ENCODE measurements at regions not wholly inside any gene's neighbourhood (a gene's known extent, or its start where the extent isn't known, plus 50 kb on each side); places are given as distances from the start of the nearest gene placed in this dataset.

- peak; percentile 54 for DNase-seq
Measured at GRCh38 chr22:48803948-48804810, 1023.5 kb downstream of the BRD1 start.

- DNase-seq, result peak; percentile 55
Measured at GRCh38 chr22:48803171-48803947, 1024.3 kb downstream of the BRD1 start.

- peak; percentile 49 for DNase-seq
Measured at GRCh38 chr22:48802576-48802975, 1025.1 kb downstream of the BRD1 start.

- DNase-seq, result peak; percentile 42
Measured at GRCh38 chr22:48800886-48801607, 1026.6 kb downstream of the BRD1 start.

GRCh38 chr22:48800036-48800885, 1027.4 kb downstream of the BRD1 start:
- peak; percentile 56 for DNase-seq

- peak; percentile 30 for DNase-seq
Measured at GRCh38 chr22:48799227-48799970, 1028.3 kb downstream of the BRD1 start.

GRCh38 chr22:48798281-48799226, 1029.1 kb downstream of the BRD1 start:
- peak; percentile 49 for DNase-seq

- DNase-seq, result peak; percentile 28
Measured at GRCh38 chr22:48797731-48798130, 1029.9 kb downstream of the BRD1 start.

- DNase-seq, result no peak
Measured at GRCh38 chr22:48796310-48797015, 1031.2 kb downstream of the BRD1 start.

- DNase-seq, result no peak
Measured at GRCh38 chr22:48795664-48796063, 1032.0 kb downstream of the BRD1 start.

GRCh38 chr22:48794906-48795305, 1032.8 kb downstream of the BRD1 start:
- DNase-seq, result no peak

GRCh38 chr22:48793949-48794348, 1033.7 kb downstream of the BRD1 start:
- DNase-seq, result no peak

- DNase-seq, result no peak
Measured at GRCh38 chr22:48786679-48786996, 1041.0 kb downstream of the BRD1 start.

GRCh38 chr22:48785792-48786678, 1041.6 kb downstream of the BRD1 start:
- peak; percentile 50 for DNase-seq

- DNase-seq, result peak; percentile 33
Measured at GRCh38 chr22:48784701-48785503, 1042.8 kb downstream of the BRD1 start.

GRCh38 chr22:48783821-48784266, 1043.8 kb downstream of the BRD1 start:
- peak; percentile 25 for DNase-seq

GRCh38 chr22:48782811-48783511, 1044.7 kb downstream of the BRD1 start:
- DNase-seq, result peak; percentile 34
